ENCODE measurements at regions not wholly inside any gene's neighbourhood (a gene's known extent, or its start where the extent isn't known, plus 50 kb on each side); places are given as distances from the start of the nearest gene placed in this dataset.

- TF ChIP-seq, protein P1, sequence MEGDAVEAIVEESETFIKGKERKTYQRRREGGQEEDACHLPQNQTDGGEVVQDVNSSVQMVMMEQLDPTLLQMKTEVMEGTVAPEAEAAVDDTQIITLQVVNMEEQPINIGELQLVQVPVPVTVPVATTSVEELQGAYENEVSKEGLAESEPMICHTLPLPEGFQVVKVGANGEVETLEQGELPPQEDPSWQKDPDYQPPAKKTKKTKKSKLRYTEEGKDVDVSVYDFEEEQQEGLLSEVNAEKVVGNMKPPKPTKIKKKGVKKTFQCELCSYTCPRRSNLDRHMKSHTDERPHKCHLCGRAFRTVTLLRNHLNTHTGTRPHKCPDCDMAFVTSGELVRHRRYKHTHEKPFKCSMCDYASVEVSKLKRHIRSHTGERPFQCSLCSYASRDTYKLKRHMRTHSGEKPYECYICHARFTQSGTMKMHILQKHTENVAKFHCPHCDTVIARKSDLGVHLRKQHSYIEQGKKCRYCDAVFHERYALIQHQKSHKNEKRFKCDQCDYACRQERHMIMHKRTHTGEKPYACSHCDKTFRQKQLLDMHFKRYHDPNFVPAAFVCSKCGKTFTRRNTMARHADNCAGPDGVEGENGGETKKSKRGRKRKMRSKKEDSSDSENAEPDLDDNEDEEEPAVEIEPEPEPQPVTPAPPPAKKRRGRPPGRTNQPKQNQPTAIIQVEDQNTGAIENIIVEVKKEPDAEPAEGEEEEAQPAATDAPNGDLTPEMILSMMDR (IDR thresholded peaks at IDR 0.05), result no peak
- no peaks in the 10 kb centered on the region for H3K9me3 ChIP-seq
- no peaks in the 10 kb centered on the region for H3K36me3 ChIP-seq
- intact Hi-C loops (cut with DNase I; ENCODE audit: low total_unique reads), result no loop called here
- no peak for DNase-seq
- no peak overlapping the region for H3K27ac ChIP-seq
- no peak overlapping the region for H3K4me3 ChIP-seq
- peaks cover 0 to 6% (median 0%) of the 10 kb centered on the region in 4 donors for H3K4me1 ChIP-seq
- H3K27me3 ChIP-seq, result no peaks in the 10 kb centered on the region
These were observed 305.5 kb downstream of the GPR37 start for GRCh38 chr7:124460056-124460450.

GRCh38 chr7:124459101-124460055 is 306.2 kb downstream of the GPR37 start:
- TF ChIP-seq, protein P1 (IDR thresholded peaks at IDR 0.05), result no peak
- H3K36me3 ChIP-seq, result no peaks in the 10 kb centered on the region
- H3K27me3 ChIP-seq, result no peaks in the 10 kb centered on the region
- no peaks in the 10 kb centered on the region for H3K9me3 ChIP-seq
- H3K4me1 ChIP-seq, result peaks cover 0 to 6% (median 0%) of the 10 kb centered on the region in 4 donors
- no peak overlapping the region for H3K27ac ChIP-seq
- no peak for DNase-seq
- no peak overlapping the region for H3K4me3 ChIP-seq
- intact Hi-C loops (cut with DNase I; ENCODE audit: low total_unique reads), result no loop called here

DNA sequence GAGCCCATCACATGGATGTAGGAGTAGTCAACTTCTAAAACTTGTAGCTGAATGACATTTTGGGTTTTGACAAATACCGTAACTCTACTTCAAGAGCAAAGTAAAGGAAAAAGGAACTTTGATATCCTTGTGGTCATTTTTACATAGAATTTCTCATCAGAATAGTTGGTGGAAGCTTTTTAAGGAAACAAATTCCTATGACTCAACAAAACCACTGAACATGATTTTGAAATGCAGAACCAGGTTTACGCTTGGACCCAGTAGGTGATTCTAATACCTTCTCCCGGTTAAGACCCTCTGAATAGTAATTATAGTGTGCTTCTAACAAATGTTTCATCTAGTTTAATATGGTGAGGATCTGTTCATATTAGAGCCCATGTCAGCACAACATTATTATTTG is 307.8 kb downstream of the GPR37 start:
- TF ChIP-seq, protein P1 (IDR thresholded peaks at IDR 0.05), result no peak
- Histone ChIP-seq H3K4me1 (peaks cover 0 to 6% (median 0%) of the 10 kb centered on the region in 4 donors), H3K4me3 (no peak overlapping the region), H3K27me3 (no peaks in the 10 kb centered on the region), H3K36me3 (no peaks in the 10 kb centered on the region), H3K9me3 (no peaks in the 10 kb centered on the region), H3K27ac (no peak overlapping the region)
- intact Hi-C loops (cut with DNase I; ENCODE audit: low total_unique reads), result no loop called here
- DNase-seq, result no peak

DNA sequence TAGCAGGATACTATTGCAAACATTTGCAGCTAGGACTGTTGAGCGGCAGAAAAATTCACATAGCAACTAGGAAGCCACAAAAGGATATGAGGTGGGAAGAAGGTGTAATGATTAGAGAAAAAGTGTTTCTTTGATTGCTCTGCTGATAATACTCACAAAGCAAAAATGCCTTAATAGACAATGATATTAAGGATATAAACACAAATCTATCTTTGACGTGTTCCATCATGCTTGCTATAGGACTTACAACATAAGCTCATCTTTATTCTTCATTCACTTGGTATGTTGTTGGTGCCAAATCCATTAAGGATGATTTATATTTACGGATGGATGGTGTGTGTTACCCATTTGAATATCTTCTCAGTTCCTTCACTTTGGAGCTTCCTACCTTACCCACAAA is 309.3 kb downstream of the GPR37 start:
- DNase-seq, result no peak
- Histone ChIP-seq H3K4me1 (peaks cover 0 to 6% (median 0%) of the 10 kb centered on the region in 4 donors), H3K9me3 (no peaks in the 10 kb centered on the region), H3K36me3 (no peaks in the 10 kb centered on the region), H3K27ac (no peak overlapping the region), H3K4me3 (no peak overlapping the region), H3K27me3 (no peaks in the 10 kb centered on the region)
- intact Hi-C loops (cut with DNase I; ENCODE audit: low total_unique reads), result no loop called here
- TF ChIP-seq, protein P1 (IDR thresholded peaks at IDR 0.05), result no peak

DNA sequence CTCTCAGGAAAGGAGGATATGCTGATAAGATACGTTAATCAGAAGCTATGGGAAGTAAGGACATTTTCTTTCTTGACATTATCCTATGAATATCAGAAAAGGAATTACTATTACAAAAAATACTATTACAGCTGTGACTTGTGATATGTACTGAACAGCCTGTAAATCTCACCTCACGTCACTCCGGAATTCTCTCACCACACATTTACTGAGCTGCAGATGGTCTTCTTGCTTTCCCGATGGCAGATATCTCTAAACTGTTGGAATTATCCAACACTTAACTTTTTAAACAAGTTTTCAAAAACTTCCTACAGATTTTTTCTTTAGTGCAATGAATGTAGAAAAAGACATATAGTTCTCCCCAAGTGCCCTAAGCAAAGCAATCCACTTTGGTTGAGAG is 313.4 kb downstream of the GPR37 start:
- no peak for DNase-seq
- H3K4me3 ChIP-seq, result no peak overlapping the region
- H3K27ac ChIP-seq, result no peak overlapping the region
- H3K36me3 ChIP-seq, result no peaks in the 10 kb centered on the region
- H3K27me3 ChIP-seq, result no peaks in the 10 kb centered on the region
- no peaks in the 10 kb centered on the region for H3K9me3 ChIP-seq
- no peaks in the 10 kb centered on the region for H3K4me1 ChIP-seq
- intact Hi-C loops (cut with DNase I; ENCODE audit: low total_unique reads), result no loop called here
- TF ChIP-seq, protein P1 (IDR thresholded peaks at IDR 0.05), result no peak
